ENCODE measurements at regions not wholly inside any gene's neighbourhood (a gene's known extent, or its start where the extent isn't known, plus 50 kb on each side); places are given as distances from the start of the nearest gene placed in this dataset.

DNA sequence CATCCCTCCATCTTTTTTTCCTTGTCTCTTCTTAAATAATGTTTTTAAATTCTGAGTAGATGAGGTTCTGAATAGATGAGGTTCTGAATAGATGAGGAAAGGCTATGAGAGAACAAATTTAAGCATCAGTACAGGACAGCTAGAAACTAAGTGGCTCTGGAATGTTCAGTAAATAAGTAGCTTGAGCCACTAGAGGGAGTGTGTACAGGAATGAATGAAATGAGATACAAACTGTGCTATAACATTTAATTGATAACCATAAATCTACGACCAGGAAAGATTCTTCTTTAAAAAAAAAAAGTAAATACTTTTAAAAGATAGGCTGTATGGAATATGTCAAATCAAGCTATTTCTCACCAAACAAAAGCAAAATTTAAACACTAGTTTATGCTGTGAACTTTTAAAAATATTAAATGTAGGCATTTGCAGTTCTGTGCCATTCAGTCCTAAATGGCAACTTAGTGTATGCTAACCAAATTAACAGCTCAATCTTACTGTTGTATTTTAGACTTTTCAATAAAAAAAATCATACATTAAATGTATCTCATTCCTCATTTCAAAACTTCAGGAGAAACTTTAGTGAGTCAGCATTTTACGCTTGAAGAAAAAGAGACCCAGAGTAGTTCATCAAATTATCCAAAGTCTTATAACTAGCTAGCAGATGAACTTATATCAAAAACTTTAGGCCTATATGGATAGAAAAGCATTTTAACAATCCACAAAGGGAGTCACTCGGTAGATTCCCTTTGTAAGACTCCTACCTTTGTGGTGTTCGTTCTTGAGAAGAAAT lies 70.4 kb upstream of the SNX2 start:
- no peaks in the 10 kb centered on the region for H3K9me3 Mint-ChIP-seq

DNA sequence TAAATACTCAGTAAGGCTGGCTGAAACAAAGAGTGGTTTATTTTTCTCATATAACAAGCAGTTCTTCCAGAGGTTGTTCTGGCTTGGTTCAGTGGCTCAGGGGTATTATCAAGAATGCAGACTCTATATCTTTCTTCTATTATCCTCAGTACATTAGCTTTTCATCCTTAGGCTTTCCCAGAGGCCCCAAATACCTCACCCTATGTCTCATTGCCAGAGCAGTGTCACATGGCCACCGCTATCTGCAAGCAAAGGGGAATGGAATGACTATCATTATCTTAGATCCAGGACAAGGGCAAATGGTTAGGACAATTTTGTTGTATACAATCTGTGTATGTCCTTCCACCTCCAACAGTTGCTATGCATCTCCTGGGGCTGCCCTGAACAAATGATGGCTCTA lies 69.0 kb upstream of the SNX2 start:
- Mint-ChIP-seq H3K27ac (no peak overlapping the region), H3K4me1 (ENCODE audit: low read depth) (peaks cover 9% of the 10 kb centered on the region), H3K36me3 (ENCODE audit: low read depth) (no peaks in the 10 kb centered on the region), H3K4me3 (no peak overlapping the region), H3K27me3 (ENCODE audit: low read depth) (peaks cover 9% of the 10 kb centered on the region), H3K9me3 (no peaks in the 10 kb centered on the region)

More for the DNA sequence above, 70.4 kb upstream of the SNX2 start:
- Mint-ChIP-seq H3K4me1 (ENCODE audit: low read depth) (peaks cover 9% of the 10 kb centered on the region), H3K36me3 (ENCODE audit: low read depth) (no peaks in the 10 kb centered on the region), H3K27ac (no peak overlapping the region), H3K4me3 (no peak overlapping the region), H3K27me3 (ENCODE audit: low read depth) (peaks cover 9% of the 10 kb centered on the region)

GRCh38 chr5:122707796-122708195 lies 67.1 kb upstream of the SNX2 start:
- Mint-ChIP-seq H3K27me3 (ENCODE audit: low read depth) (peaks cover 10% of the 10 kb centered on the region), H3K4me3 (no peak overlapping the region), H3K4me1 (ENCODE audit: low read depth) (peaks cover under 1% of the 10 kb centered on the region), H3K9me3 (no peaks in the 10 kb centered on the region), H3K36me3 (ENCODE audit: low read depth) (no peaks in the 10 kb centered on the region), H3K27ac (no peak overlapping the region)

DNA sequence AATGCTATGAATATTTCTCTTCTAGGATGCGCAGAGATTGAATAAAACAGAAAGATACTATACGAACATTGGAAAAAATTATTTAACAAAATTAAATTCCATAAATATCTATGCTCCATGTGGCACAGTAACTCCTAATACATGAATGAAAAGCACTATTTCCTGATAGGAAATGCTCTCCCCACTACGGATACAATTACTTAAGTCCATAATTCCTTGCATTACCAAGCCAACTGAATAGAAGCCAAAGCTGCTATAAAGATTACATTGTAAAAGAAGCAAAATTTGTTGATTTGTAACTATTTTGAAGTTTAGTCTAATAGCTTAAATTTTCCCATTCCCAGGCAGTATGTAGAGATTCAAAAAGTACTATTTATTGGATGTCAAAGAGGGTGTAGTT lies 61.8 kb upstream of the SNX2 start:
- H3K36me3 Mint-ChIP-seq (ENCODE audit: low read depth), result no peaks in the 10 kb centered on the region
- no peaks in the 10 kb centered on the region for H3K9me3 Mint-ChIP-seq
- no peak overlapping the region for H3K4me3 Mint-ChIP-seq
- no peak overlapping the region for H3K27ac Mint-ChIP-seq
- H3K27me3 Mint-ChIP-seq (ENCODE audit: low read depth), result peaks cover 6% of the 10 kb centered on the region
- H3K4me1 Mint-ChIP-seq (ENCODE audit: low read depth), result no peaks in the 10 kb centered on the region

DNA sequence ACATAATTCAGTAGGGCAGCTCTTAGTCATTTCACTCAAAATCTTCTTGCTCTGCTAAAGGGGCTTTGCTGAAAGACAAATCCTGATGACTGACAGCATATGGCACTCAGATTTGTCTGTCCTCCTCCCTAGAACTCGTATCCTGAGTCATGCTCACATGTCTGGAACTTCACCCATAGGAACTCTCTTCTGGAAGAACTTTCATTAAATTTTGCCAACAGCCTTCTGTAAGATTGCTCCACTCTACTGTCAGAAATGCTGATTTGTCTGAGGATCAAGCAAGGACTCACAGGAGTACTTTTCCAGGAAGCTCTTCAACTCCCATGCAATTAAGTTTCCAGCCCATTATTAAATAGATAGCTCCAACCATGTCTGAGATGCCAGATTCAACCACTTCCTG lies 59.8 kb upstream of the SNX2 start:
- no peaks in the 10 kb centered on the region for H3K36me3 Mint-ChIP-seq (ENCODE audit: low read depth)
- no peaks in the 10 kb centered on the region for H3K4me1 Mint-ChIP-seq (ENCODE audit: low read depth)
- no peak overlapping the region for H3K27ac Mint-ChIP-seq
- peaks cover 11% of the 10 kb centered on the region for H3K27me3 Mint-ChIP-seq (ENCODE audit: low read depth)
- no peak overlapping the region for H3K4me3 Mint-ChIP-seq
- no peaks in the 10 kb centered on the region for H3K9me3 Mint-ChIP-seq

DNA sequence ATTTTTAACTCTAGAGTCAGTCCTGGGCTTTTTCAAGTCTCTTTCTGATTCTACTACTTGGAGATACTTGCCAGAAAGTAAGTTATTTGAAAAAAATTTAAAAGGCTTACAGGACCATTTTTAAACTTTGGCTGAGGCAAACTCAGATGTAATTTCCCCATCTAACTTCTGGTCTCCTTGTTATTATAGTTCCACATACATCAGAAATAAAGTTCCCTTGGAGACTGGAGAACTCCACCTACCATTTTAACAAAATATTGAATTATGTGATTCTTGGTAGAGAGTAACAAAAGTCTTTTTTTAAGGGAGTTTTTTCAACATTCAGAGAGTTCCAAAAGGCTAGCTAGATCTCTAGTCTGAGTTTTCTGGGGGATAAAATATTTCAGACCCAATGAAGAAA lies 56.3 kb upstream of the SNX2 start:
- no peak overlapping the region for H3K27ac Mint-ChIP-seq
- H3K27me3 Mint-ChIP-seq (ENCODE audit: low read depth), result peaks cover 13% of the 10 kb centered on the region
- H3K36me3 Mint-ChIP-seq (ENCODE audit: low read depth), result no peaks in the 10 kb centered on the region
- no peaks in the 10 kb centered on the region for H3K9me3 Mint-ChIP-seq
- H3K4me1 Mint-ChIP-seq (ENCODE audit: low read depth), result no peaks in the 10 kb centered on the region
- no peak overlapping the region for H3K4me3 Mint-ChIP-seq

- H3K27ac Mint-ChIP-seq, result no peak overlapping the region
- no peak overlapping the region for H3K4me3 Mint-ChIP-seq
- H3K27me3 Mint-ChIP-seq (ENCODE audit: low read depth), result peaks cover 13% of the 10 kb centered on the region
- no peaks in the 10 kb centered on the region for H3K36me3 Mint-ChIP-seq (ENCODE audit: low read depth)
- no peaks in the 10 kb centered on the region for H3K4me1 Mint-ChIP-seq (ENCODE audit: low read depth)
- no peaks in the 10 kb centered on the region for H3K9me3 Mint-ChIP-seq
Measured at GRCh38 chr5:122719991-122720746, 54.7 kb upstream of the SNX2 start.

- Mint-ChIP-seq H3K27ac (no peak overlapping the region), H3K27me3 (ENCODE audit: low read depth) (peaks cover 13% of the 10 kb centered on the region), H3K9me3 (no peaks in the 10 kb centered on the region), H3K4me1 (ENCODE audit: low read depth) (no peaks in the 10 kb centered on the region), H3K4me3 (no peak overlapping the region), H3K36me3 (ENCODE audit: low read depth) (no peaks in the 10 kb centered on the region)
Measured at GRCh38 chr5:122721127-122721526, 53.8 kb upstream of the SNX2 start.

DNA sequence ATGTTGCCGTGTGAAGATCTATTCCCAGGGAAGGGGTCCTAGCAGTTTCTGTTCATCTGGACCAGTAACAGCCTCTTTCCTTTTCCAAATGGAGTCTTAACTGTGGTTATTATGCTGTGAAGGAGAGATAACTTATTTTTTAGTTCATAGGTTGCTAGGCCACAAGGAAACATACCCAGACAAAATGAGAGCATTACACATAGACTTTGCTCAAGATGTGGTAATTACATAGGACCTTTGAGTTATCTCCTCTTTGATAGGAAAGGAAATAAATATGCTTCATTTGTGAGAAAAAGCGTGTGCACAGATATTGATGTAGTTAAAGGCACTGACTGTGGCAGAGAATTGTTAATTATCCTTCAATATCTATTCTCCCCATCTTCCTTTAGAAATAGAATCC lies 52.5 kb upstream of the SNX2 start:
- Mint-ChIP-seq H3K27me3 (ENCODE audit: low read depth) (peaks cover 13% of the 10 kb centered on the region), H3K4me3 (no peak overlapping the region), H3K9me3 (no peaks in the 10 kb centered on the region), H3K4me1 (ENCODE audit: low read depth) (no peaks in the 10 kb centered on the region), H3K36me3 (ENCODE audit: low read depth) (no peaks in the 10 kb centered on the region), H3K27ac (no peak overlapping the region)

GRCh38 chr5:122723606-122724352 lies 51.1 kb upstream of the SNX2 start:
- no peak overlapping the region for H3K4me3 Mint-ChIP-seq
- no peaks in the 10 kb centered on the region for H3K9me3 Mint-ChIP-seq
- no peak overlapping the region for H3K27ac Mint-ChIP-seq
- H3K27me3 Mint-ChIP-seq (ENCODE audit: low read depth), result peaks cover 13% of the 10 kb centered on the region
- H3K36me3 Mint-ChIP-seq (ENCODE audit: low read depth), result no peaks in the 10 kb centered on the region
- H3K4me1 Mint-ChIP-seq (ENCODE audit: low read depth), result no peaks in the 10 kb centered on the region

Measured in T-helper 1 cell treated with Interleukin-12 subunit alpha and Interleukin-12 subunit beta and Interleukin-4 antibody, amounts not matched to agents 30 μg/mL and 1 μg/mL, for 36 hours (primary cell).